ENCODE measurements at regions not wholly inside any gene's neighbourhood (a gene's known extent, or its start where the extent isn't known, plus 50 kb on each side); places are given as distances from the start of the nearest gene placed in this dataset.

DNA sequence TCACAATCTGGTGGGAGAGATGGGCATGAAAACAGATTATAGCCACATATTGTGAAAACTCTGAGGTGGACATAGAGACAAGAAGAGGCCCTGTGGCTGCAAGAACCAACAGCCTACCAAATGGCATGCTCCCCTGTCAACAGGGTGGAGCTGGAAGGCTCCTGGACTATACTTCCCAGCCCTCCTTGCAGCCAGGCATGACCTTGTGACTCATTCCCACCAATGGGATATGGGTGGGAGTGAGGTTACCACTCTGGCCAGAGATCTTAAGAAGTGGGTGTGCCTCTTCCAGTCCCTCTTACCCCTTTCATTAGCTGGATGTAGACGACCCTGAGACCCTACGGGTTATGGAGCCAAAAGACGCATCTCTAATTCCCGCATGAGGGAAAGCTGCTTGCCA, 126.4 kb upstream of the ZBED5 start:
- H3K36me3 ChIP-seq (ENCODE audit: control insufficient read depth in 1 of 2, insufficient read depth in 2 of 2, low read length in 2 of 2): no peaks in the 10 kb centered on the region
- CTCF ChIA-PET: no interaction called here
- H3K79me2 ChIP-seq (ENCODE audit: insufficient read depth, low read length): no peaks in the 10 kb centered on the region
- no peak overlapping the region for H3K4me2 ChIP-seq (ENCODE audit: low read length)
- no peaks in the 10 kb centered on the region for H3K9me3 ChIP-seq (ENCODE audit: control insufficient read depth in 1 of 2, insufficient read depth in 1 of 2, low read depth in 1 of 2, low read length in 2 of 2)
- intact Hi-C loops (cut with micrococcal nuclease): no loop called here
- TF ChIP-seq SRF (IDR thresholded peaks at IDR 0.05; ENCODE audit: low read depth) (no peak), POLR2A (IDR thresholded peaks at IDR 0.05; ENCODE audit: borderline replicate concordance, extremely low read depth, insufficient read depth, insufficient read length) (no peak), YY1 (IDR thresholded peaks at IDR 0.05; ENCODE audit: extremely low read depth, insufficient replicate concordance, low read depth, low read length) (no peak), ELF1 (IDR thresholded peaks at IDR 0.05; ENCODE audit: borderline replicate concordance, low read depth) (no peak), ZFX (IDR thresholded peaks at IDR 0.05) (no peak), CBX3 (IDR thresholded peaks at IDR 0.05; ENCODE audit: low read depth) (no peak)
- RAD21 ChIA-PET (ENCODE audit: low non-redundant PET in 1 of 2, low total read pairs in 2 of 2, uncharacterized antibody in 2 of 2, unreplicated experiment in 2 of 2): no interaction called here
- no peak overlapping the region for H2AFZ ChIP-seq (ENCODE audit: low read depth, low read length, poor library complexity, severe bottlenecking)
- H3K27ac ChIP-seq (ENCODE audit: low read depth, low read length): no peak overlapping the region
- H3K4me3 ChIP-seq (replicated peaks in 1 of 2; ENCODE audit: low read depth in 1 of 2, low read length in 2 of 2): no peak overlapping the region
- H3K9ac ChIP-seq (ENCODE audit: low read length): no peak overlapping the region
- no TSS peak for BruUV-seq (replicated peaks)
- peaks cover 0 to 14% of the 10 kb centered on the region in 2 experiments; a peak in 2 of 4 replicates for H3K4me1 ChIP-seq (ENCODE audit: control insufficient read depth in 1 of 2, insufficient read depth in 2 of 2, low read length in 2 of 2)
- no peaks in the 10 kb centered on the region for H3K27me3 ChIP-seq (ENCODE audit: insufficient read depth, low read length)
- DNase-seq (ENCODE audit: low read depth, low spot score) (peak; percentile 12), ATAC-seq (peak; percentile 90)
- POLR2A ChIA-PET: no interaction called here
- H3K9me2 ChIP-seq (ENCODE audit: insufficient read depth): no peaks in the 10 kb centered on the region
- no peaks in the 10 kb centered on the region for H4K20me1 ChIP-seq (ENCODE audit: insufficient read depth)

DNA sequence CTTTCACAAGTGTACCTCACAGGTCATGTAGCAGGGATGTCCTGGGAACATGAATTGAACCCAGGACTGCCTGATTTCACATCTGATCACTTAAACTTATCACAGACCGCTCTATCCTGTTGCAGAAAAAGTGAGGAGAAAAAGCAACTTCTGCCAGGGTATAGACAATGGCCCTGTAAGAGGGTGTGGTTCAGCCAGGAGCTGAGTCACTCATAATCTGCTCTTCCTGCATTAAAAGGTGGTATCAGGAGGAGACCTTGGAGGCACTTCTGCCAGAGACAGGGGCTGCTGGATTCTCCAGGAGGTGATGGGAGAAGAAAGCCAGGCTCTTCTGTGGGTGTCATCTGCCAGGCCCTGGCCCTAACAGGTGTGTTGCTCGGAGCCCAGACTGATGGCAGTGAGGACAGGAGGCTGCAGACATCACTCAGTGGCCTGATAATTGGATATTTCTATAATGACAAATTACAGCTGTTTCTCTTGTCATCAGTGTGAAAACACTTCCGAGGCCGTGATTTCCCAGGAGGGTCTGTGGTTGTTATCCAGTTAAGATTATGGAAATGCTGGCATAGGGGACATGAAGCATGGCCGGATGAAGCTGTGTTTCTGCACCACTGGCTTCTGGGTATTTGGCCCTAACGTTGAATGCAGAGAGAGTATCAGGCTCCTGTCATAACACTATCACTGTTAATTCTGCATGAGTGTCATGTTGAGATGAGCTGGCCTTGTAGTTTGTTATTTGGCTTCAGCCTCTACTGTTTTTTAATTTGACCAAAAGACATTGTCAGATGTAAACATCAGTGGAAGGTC, 125.1 kb upstream of the ZBED5 start:
- ChIA-PET RAD21 (ENCODE audit: low non-redundant PET in 1 of 2, low total read pairs in 2 of 2, uncharacterized antibody in 2 of 2, unreplicated experiment in 2 of 2) (interaction anchor here in 1 of 2 experiments (1.5 kb wide), 1 partner anchor 49 kb away, joined by 3 read pairs; no protein-coding TSS in a partner anchor), POLR2A (no interaction called here), CTCF (no interaction called here)
- Histone ChIP-seq H3K9me2 (ENCODE audit: insufficient read depth) (no peaks in the 10 kb centered on the region), H3K27me3 (ENCODE audit: insufficient read depth, low read length) (no peaks in the 10 kb centered on the region), H3K4me3 (replicated peaks in 1 of 2; ENCODE audit: low read depth in 1 of 2, low read length in 2 of 2) (no peak overlapping the region), H3K9ac (ENCODE audit: low read length) (no peak overlapping the region), H3K36me3 (ENCODE audit: control insufficient read depth in 1 of 2, insufficient read depth in 2 of 2, low read length in 2 of 2) (no peaks in the 10 kb centered on the region), H3K4me1 (ENCODE audit: control insufficient read depth in 1 of 2, insufficient read depth in 2 of 2, low read length in 2 of 2) (peaks cover 0 to 14% of the 10 kb centered on the region in 2 experiments; a peak in 2 of 4 replicates), H3K79me2 (ENCODE audit: insufficient read depth, low read length) (no peaks in the 10 kb centered on the region), H3K4me2 (ENCODE audit: low read length) (peak overlapping the region; percentile 49), H4K20me1 (ENCODE audit: insufficient read depth) (no peaks in the 10 kb centered on the region), H3K9me3 (ENCODE audit: control insufficient read depth in 1 of 2, insufficient read depth in 1 of 2, low read depth in 1 of 2, low read length in 2 of 2) (no peaks in the 10 kb centered on the region), H2AFZ (ENCODE audit: low read depth, low read length, poor library complexity, severe bottlenecking) (peak overlapping the region; percentile 62), H3K27ac (ENCODE audit: low read depth, low read length) (no peak overlapping the region)
- peak; percentile 76 for ATAC-seq
- intact Hi-C loops (cut with micrococcal nuclease): no loop called here
- BruUV-seq (replicated peaks): no TSS peak
- TF ChIP-seq FOSL1 (IDR thresholded peaks at IDR 0.05; ENCODE audit: low read depth) (peak; percentile 41; the same call in 1 of the 2 replicates), SP1 (IDR thresholded peaks at IDR 0.05; ENCODE audit: low read depth) (peak; percentile 41), CBX3 (IDR thresholded peaks at IDR 0.05; ENCODE audit: low read depth) (no peak)
- DNase-seq (ENCODE audit: low read depth, low spot score): peak; percentile 4

All from HCT116 (cell line).